Fibroblast of lung (primary cell): ENCODE measurements at regions not wholly inside any gene's neighbourhood (a gene's known extent, or its start where the extent isn't known, plus 50 kb on each side); places are given as distances from the start of the nearest gene placed in this dataset.

Experiments
- DNase-seq, 2 donors: peaks; one replicate each; pipeline versions ENCODE4 v3.0.0 to v3.0.0-alpha.2; 2010; ENCODE audit warnings: low read depth in 2 of 2
- H2AFZ ChIP-seq: 2 replicates; pipeline ENCODE4 v1.5.1; 2012; ENCODE audit warnings: low read length, control low read depth, inconsistent platforms
- H3K27ac ChIP-seq: 2 replicates; pipeline ENCODE4 v1.5.1; 2011; ENCODE audit warnings: low read length, control low read depth; ENCODE audit not compliant: insufficient read depth
- H3K27me3 ChIP-seq: 2 replicates; pipeline ENCODE4 v1.5.1; 2011; ENCODE audit warnings: mild to moderate bottlenecking, low read length; ENCODE audit not compliant: control insufficient read depth, insufficient read depth
- H3K36me3 ChIP-seq: 2 replicates; pipeline ENCODE4 v1.5.1; 2011; ENCODE audit warnings: low read length; ENCODE audit not compliant: control insufficient read depth, insufficient read depth
- H3K4me1 ChIP-seq: 2 replicates; pipeline ENCODE4 v1.5.1; 2011; ENCODE audit warnings: low read length; ENCODE audit not compliant: control insufficient read depth, insufficient read depth; ENCODE audit errors: extremely low read depth
- H3K4me2 ChIP-seq: 2 replicates; pipeline ENCODE4 v1.5.1; 2011; ENCODE audit warnings: low read length, control low read depth; ENCODE audit not compliant: insufficient read depth; ENCODE audit errors: extremely low read depth
- H3K4me3 ChIP-seq, 4 experiments: fragments of 200-600 bp in 1 of 4; sonication (generic) in 1 of 4; replicated peaks in 1 of 4; 2 replicates each; pipeline ENCODE4 v1.5.1; 2011 to 2016; ENCODE audit warnings: low read length in 4 of 4, low read depth in 3 of 4, mild to moderate bottlenecking in 3 of 4, control low read depth in 2 of 4, inconsistent platforms in 1 of 4, mixed read lengths in 1 of 4; ENCODE audit not compliant: insufficient read depth in 1 of 4; ENCODE audit errors: control extremely low read depth in 1 of 4
- H3K79me2 ChIP-seq: 2 replicates; pipeline ENCODE4 v1.5.1; 2012; ENCODE audit warnings: mild to moderate bottlenecking, low read length, inconsistent platforms; ENCODE audit not compliant: control insufficient read depth, insufficient read depth
- H3K9ac ChIP-seq: 2 replicates; pipeline ENCODE4 v1.5.1; 2011; ENCODE audit warnings: mild to moderate bottlenecking, low read length, control low read depth; ENCODE audit not compliant: insufficient read depth
- H3K9me3 ChIP-seq: 2 replicates; pipeline ENCODE4 v1.5.1; 2012; ENCODE audit warnings: low read depth, low read length; ENCODE audit not compliant: control insufficient read depth, insufficient read depth
- H4K20me1 ChIP-seq: 2 replicates; pipeline ENCODE4 v1.5.1; 2011; ENCODE audit warnings: low read length; ENCODE audit not compliant: control insufficient read depth, insufficient read depth; ENCODE audit errors: extremely low read depth
- EZH2 ChIP-seq: IDR thresholded peaks from 2 replicates; pipeline ENCODE4 v1.5.1; 2012; ENCODE audit warnings: low read length, control low read depth, mild to moderate bottlenecking; ENCODE audit errors: missing control alignments
- TF ChIP-seq, protein P1 (sequence below), 2 donors: IDR thresholded peaks in 1 of 2; conservative IDR thresholded peaks in 1 of 2; 1 replicate in 1 of 2; 2 replicates in 1 of 2; pipeline ENCODE4 v1.5.1; 2011 to 2012; ENCODE audit warnings: low read length in 2 of 2, control low read depth in 1 of 2, inconsistent platforms in 1 of 2, low read depth in 1 of 2, mild to moderate bottlenecking in 1 of 2

DNA sequence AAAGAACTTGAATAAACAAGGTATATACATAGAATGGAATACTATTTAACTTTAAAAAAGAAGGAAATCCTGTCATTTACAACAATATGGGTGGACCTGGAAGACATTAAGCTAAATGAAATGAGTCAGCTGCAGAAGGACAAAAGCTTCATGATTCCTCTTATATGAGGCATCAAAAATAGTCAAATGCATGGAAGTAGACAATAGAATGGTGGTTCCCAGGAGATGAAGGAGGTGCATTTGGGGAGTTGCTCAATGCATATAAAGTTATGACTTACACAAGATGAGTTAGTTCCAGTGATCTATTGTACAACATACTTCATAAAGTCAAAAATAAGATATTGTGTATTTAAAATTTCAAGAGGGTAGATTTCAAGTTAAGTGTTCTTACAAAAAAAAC lies 426.1 kb upstream of the UBE2E3 start:
- Histone ChIP-seq H3K79me2 (no peaks in the 10 kb centered on the region), H2AFZ (no peak overlapping the region), H3K4me2 (no peak overlapping the region), H3K9me3 (no peaks in the 10 kb centered on the region), H3K27me3 (no peaks in the 10 kb centered on the region), H3K4me3 (no peak overlapping the region), H3K9ac (no peak overlapping the region), H3K4me1 (no peaks in the 10 kb centered on the region), H3K36me3 (no peaks in the 10 kb centered on the region), H4K20me1 (no peaks in the 10 kb centered on the region), H3K27ac (no peak overlapping the region)
- peak in 1 of 2 donors; percentile 6 for DNase-seq
- TF ChIP-seq, protein P1, sequence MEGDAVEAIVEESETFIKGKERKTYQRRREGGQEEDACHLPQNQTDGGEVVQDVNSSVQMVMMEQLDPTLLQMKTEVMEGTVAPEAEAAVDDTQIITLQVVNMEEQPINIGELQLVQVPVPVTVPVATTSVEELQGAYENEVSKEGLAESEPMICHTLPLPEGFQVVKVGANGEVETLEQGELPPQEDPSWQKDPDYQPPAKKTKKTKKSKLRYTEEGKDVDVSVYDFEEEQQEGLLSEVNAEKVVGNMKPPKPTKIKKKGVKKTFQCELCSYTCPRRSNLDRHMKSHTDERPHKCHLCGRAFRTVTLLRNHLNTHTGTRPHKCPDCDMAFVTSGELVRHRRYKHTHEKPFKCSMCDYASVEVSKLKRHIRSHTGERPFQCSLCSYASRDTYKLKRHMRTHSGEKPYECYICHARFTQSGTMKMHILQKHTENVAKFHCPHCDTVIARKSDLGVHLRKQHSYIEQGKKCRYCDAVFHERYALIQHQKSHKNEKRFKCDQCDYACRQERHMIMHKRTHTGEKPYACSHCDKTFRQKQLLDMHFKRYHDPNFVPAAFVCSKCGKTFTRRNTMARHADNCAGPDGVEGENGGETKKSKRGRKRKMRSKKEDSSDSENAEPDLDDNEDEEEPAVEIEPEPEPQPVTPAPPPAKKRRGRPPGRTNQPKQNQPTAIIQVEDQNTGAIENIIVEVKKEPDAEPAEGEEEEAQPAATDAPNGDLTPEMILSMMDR (conservative IDR thresholded peaks at IDR 0.05 in 1 of 2, IDR thresholded peaks at IDR 0.05 in 1 of 2; ENCODE audit: low read depth in 1 of 2, low read length in 2 of 2), result no peak
- TF ChIP-seq EZH2, result no peak

DNA sequence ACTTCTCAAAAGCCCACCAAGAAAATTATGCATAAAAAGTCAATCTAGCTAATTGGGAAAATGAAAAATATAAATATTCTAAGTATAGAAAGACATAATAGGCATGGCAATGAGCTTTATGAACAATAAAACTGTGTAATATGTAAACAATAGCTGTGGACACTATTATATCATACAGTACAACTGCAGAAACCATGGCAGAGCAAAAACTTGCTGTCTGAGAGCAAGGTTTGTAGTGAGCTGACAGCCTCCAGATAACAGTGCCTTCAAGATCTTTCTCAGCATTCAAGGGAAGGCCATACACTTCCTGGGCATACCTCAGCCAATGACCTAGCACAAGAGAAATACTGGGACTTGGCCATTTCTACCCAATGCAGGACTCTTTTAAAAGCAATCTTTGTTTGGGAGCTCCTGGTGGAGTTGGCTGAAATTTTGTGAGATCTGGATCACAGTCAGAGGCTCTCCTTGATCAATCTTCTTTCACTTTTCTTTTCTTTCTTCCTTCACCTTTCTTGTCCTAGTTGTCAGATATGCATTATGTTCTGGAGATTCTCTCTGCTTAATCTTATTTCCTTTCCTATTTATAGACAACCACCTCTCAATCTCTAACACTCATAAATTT lies 427.2 kb upstream of the UBE2E3 start:
- Histone ChIP-seq H3K36me3 (no peaks in the 10 kb centered on the region), H3K4me3 (no peak overlapping the region), H4K20me1 (no peaks in the 10 kb centered on the region), H3K79me2 (no peaks in the 10 kb centered on the region), H2AFZ (peak overlapping the region; percentile 30), H3K9me3 (no peaks in the 10 kb centered on the region), H3K4me2 (no peak overlapping the region), H3K4me1 (no peaks in the 10 kb centered on the region), H3K9ac (no peak overlapping the region), H3K27me3 (no peaks in the 10 kb centered on the region), H3K27ac (no peak overlapping the region)
- no peak for DNase-seq
- TF ChIP-seq, protein P1 (conservative IDR thresholded peaks at IDR 0.05 in 1 of 2, IDR thresholded peaks at IDR 0.05 in 1 of 2; ENCODE audit: low read depth in 1 of 2, low read length in 2 of 2), result no peak
- TF ChIP-seq EZH2, result no peak

DNA sequence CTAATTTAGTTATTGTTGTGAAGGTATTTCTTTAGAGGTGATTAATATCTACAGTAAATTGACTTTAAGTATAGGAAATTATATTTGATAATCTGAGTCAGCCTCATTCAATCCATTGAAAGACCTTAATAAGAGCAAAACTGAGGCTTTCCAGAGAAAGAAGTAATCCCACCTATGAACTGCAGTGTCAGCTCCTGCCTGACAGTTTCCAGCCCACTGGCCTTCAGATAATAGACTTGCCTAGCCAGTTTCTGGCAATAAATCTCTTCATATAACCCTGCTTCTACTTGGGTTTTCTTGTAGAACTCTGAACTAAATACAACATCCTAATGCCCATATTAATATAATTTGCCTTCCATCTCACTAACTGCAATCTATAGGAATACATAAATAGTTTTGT lies 437.9 kb upstream of the UBE2E3 start:
- no peaks in the 10 kb centered on the region for H3K27me3 ChIP-seq
- H3K4me3 ChIP-seq, result no peak overlapping the region
- TF ChIP-seq, protein P1 (conservative IDR thresholded peaks at IDR 0.05 in 1 of 2, IDR thresholded peaks at IDR 0.05 in 1 of 2; ENCODE audit: low read depth in 1 of 2, low read length in 2 of 2), result no peak
- no peak for TF ChIP-seq EZH2
- H3K27ac ChIP-seq, result no peak overlapping the region
- H3K9ac ChIP-seq, result no peak overlapping the region
- no peaks in the 10 kb centered on the region for H3K79me2 ChIP-seq
- H3K4me2 ChIP-seq, result no peak overlapping the region
- no peaks in the 10 kb centered on the region for H3K36me3 ChIP-seq
- no peaks in the 10 kb centered on the region for H3K4me1 ChIP-seq
- no peak overlapping the region for H2AFZ ChIP-seq
- H3K9me3 ChIP-seq, result no peaks in the 10 kb centered on the region
- no peaks in the 10 kb centered on the region for H4K20me1 ChIP-seq
- DNase-seq, result no peak
